C4-2B (cell line): ENCODE measurements at regions not wholly inside any gene's neighbourhood (a gene's known extent, or its start where the extent isn't known, plus 50 kb on each side); places are given as distances from the start of the nearest gene placed in this dataset.

ENCODE experiments used
- ZFX ChIP-seq: fragments of 450-650 bp; IDR thresholded peaks from 2 replicates; pipeline ENCODE4 v1.6.1; 2017
- TF ChIP-seq, protein P1 (sequence below): fragments of 450-650 bp; conservative IDR thresholded peaks from 2 replicates; pipeline ENCODE4 v1.5.1; 2017; ENCODE audit warnings: mild to moderate bottlenecking

DNA sequence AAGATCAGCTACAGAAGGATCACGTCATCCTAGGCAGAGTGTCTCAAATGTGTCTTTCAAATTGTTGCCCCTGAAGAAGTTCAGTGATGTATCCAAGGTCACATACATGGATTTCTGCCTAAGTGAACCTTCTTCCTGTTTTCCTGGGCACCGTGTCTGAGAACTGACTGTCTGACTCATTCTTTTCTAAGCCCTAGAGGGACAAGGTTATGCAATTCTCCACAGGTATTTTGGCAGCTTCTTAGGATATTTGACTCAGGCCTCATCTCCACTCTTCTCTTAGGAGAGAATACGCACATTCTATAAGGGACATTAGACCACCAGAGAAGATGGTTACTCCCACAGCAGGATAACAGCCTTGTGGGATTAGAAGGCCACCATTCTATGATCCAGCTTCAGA, 391.9 kb upstream of the THBS1 start:
- TF ChIP-seq, protein P1, sequence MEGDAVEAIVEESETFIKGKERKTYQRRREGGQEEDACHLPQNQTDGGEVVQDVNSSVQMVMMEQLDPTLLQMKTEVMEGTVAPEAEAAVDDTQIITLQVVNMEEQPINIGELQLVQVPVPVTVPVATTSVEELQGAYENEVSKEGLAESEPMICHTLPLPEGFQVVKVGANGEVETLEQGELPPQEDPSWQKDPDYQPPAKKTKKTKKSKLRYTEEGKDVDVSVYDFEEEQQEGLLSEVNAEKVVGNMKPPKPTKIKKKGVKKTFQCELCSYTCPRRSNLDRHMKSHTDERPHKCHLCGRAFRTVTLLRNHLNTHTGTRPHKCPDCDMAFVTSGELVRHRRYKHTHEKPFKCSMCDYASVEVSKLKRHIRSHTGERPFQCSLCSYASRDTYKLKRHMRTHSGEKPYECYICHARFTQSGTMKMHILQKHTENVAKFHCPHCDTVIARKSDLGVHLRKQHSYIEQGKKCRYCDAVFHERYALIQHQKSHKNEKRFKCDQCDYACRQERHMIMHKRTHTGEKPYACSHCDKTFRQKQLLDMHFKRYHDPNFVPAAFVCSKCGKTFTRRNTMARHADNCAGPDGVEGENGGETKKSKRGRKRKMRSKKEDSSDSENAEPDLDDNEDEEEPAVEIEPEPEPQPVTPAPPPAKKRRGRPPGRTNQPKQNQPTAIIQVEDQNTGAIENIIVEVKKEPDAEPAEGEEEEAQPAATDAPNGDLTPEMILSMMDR, result no peak
- TF ChIP-seq ZFX, result no peak
